ENCODE measurements at regions not wholly inside any gene's neighbourhood (a gene's known extent, or its start where the extent isn't known, plus 50 kb on each side); places are given as distances from the start of the nearest gene placed in this dataset.

DNA sequence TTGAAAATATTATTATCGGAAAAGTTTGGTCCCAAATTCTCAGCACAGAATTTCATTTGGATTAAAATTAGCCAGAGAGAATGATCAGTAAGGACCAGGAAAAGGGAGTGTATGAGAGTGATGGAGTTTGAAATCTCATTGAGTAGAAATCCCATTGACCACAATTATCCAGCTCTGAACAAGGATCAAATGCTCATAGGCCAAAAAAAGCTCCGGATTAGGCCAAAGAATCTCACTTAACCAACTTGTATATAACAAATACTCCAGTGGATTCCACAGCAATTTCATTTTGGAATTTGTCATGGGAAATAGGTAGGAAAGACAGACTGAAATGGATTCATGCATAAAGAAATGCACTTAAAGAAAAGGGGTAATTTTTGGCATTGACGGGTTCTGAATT lies 83.9 kb upstream of the SORBS2 start:
- Histone ChIP-seq H3K36me3 (ENCODE audit: low read depth) (no peaks in the 10 kb centered on the region), H2AFZ (no peak overlapping the region), H3K9me3 (ENCODE audit: low read depth) (no peaks in the 10 kb centered on the region), H3K9ac (no peak overlapping the region), H3K27ac (no peak overlapping the region), H3F3A (ENCODE audit: insufficient read depth) (no peaks in the 10 kb centered on the region), H3K4me1 (ENCODE audit: insufficient read depth) (no peaks in the 10 kb centered on the region), H3K79me2 (ENCODE audit: insufficient read depth) (no peaks in the 10 kb centered on the region), H3K4me2 (ENCODE audit: unreplicated experiment) (no peak overlapping the region), H3K9me2 (ENCODE audit: insufficient read depth) (no peaks in the 10 kb centered on the region), H4K20me1 (ENCODE audit: insufficient read depth) (no peaks in the 10 kb centered on the region), H3K4me3 (no peak overlapping the region), H3K27me3 (replicated peaks; ENCODE audit: insufficient read depth) (peaks cover 7% of the 10 kb centered on the region; the same call in 1 of the 2 replicates)
- WGBS, 2 experiments (ENCODE audit: low coverage in 1 of 2, low lambda C conversion rate in 2 of 2, missing lambda C conversion rate in 2 of 2): 49 to 65% methylated on average over 3 of the region's 3 CpGs
- TF ChIP-seq EZH2 (IDR thresholded peaks at IDR 0.05; ENCODE audit: insufficient read depth, poor library complexity, severe bottlenecking) (no peak), EZH2phosphoT487 (IDR thresholded peaks at IDR 0.05; ENCODE audit: insufficient read depth, low read depth) (no peak)
- no peak for DNase-seq
- in situ Hi-C loops (cut with MboI): no loop called here

DNA sequence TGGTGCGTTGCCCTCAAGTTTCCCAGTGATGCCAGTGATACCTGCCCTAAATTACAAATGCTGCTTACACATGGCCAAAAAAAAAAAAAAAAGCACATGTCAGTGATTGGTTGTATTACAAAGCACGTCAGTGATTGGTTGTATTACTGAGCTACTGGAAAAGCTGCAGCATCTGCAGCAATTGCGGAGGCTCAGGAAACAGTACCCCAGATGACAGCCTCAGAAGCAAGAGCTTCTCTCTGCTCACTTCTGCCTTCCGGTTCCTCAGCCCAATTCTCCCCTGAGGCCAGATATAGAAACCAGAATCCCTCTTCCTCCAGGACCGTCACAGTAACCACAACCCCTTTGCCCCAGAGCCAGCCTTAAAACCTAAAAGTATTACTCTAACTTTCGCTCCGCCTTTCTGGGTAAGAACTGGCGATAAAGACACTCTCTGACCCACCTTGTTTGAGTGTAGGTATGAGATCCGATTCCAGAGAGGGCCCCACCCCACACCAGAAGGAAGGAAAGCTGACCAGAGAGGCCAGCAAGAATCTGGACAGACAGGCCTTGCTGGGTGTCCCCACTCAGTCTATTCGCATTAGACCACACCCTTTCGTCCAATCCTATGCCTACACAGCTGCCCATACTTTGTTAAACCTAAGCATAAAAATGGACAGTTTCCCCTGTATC lies 85.0 kb upstream of the SORBS2 start:
- in situ Hi-C loops (cut with MboI): no loop called here
- H3F3A ChIP-seq (ENCODE audit: insufficient read depth): no peaks in the 10 kb centered on the region
- H3K27me3 ChIP-seq (replicated peaks; ENCODE audit: insufficient read depth): peaks cover 7% of the 10 kb centered on the region; the same call in 1 of the 2 replicates
- H4K20me1 ChIP-seq (ENCODE audit: insufficient read depth): no peaks in the 10 kb centered on the region
- H3K9me2 ChIP-seq (ENCODE audit: insufficient read depth): no peaks in the 10 kb centered on the region
- H3K27ac ChIP-seq: no peak overlapping the region
- no peaks in the 10 kb centered on the region for H3K4me1 ChIP-seq (ENCODE audit: insufficient read depth)
- no peak for TF ChIP-seq EZH2 (IDR thresholded peaks at IDR 0.05; ENCODE audit: insufficient read depth, poor library complexity, severe bottlenecking)
- no peak for TF ChIP-seq EZH2phosphoT487 (IDR thresholded peaks at IDR 0.05; ENCODE audit: insufficient read depth, low read depth)
- H3K36me3 ChIP-seq (ENCODE audit: low read depth): no peaks in the 10 kb centered on the region
- DNase-seq: no peak
- no peaks in the 10 kb centered on the region for H3K79me2 ChIP-seq (ENCODE audit: insufficient read depth)
- WGBS, 2 experiments (ENCODE audit: low coverage in 1 of 2, low lambda C conversion rate in 2 of 2, missing lambda C conversion rate in 2 of 2): 50 to 54% methylated on average over 11 of the region's 11 CpGs
- H2AFZ ChIP-seq: no peak overlapping the region
- no peak overlapping the region for H3K9ac ChIP-seq
- H3K4me3 ChIP-seq: no peak overlapping the region
- no peaks in the 10 kb centered on the region for H3K9me3 ChIP-seq (ENCODE audit: low read depth)
- no peak overlapping the region for H3K4me2 ChIP-seq (ENCODE audit: unreplicated experiment)

DNA sequence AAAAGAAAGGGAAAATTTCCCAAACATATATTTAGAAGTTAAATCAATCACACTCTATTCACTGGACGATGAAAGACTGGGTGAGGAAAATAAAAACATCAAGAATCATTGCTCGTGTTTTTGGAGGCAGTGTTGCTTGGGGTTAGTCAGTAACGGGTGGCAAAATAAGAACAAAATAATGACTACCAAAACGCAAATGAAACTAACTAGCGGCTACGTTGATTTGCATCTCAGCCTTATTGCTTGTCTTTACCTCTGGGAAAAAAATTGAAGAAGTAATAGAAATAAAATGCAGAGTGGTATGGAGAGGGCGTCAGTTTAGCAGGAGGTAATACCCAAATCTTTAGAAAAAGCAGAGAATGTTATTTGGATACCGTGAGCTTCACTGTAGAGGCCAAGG lies 86.4 kb upstream of the SORBS2 start:
- H4K20me1 ChIP-seq (ENCODE audit: insufficient read depth): no peaks in the 10 kb centered on the region
- TF ChIP-seq EZH2 (IDR thresholded peaks at IDR 0.05; ENCODE audit: insufficient read depth, poor library complexity, severe bottlenecking) (no peak), EZH2phosphoT487 (IDR thresholded peaks at IDR 0.05; ENCODE audit: insufficient read depth, low read depth) (no peak)
- H3K9me2 ChIP-seq (ENCODE audit: insufficient read depth): no peaks in the 10 kb centered on the region
- no peaks in the 10 kb centered on the region for H3F3A ChIP-seq (ENCODE audit: insufficient read depth)
- DNase-seq: no peak
- 38 to 47% methylated on average over 8 of the region's 8 CpGs for WGBS, 2 experiments (ENCODE audit: low coverage in 1 of 2, low lambda C conversion rate in 2 of 2, missing lambda C conversion rate in 2 of 2)
- H3K9me3 ChIP-seq (ENCODE audit: low read depth): no peaks in the 10 kb centered on the region
- no peak overlapping the region for H2AFZ ChIP-seq
- H3K4me1 ChIP-seq (ENCODE audit: insufficient read depth): no peaks in the 10 kb centered on the region
- H3K36me3 ChIP-seq (ENCODE audit: low read depth): no peaks in the 10 kb centered on the region
- H3K4me2 ChIP-seq (ENCODE audit: unreplicated experiment): no peak overlapping the region
- no peak overlapping the region for H3K9ac ChIP-seq
- H3K79me2 ChIP-seq (ENCODE audit: insufficient read depth): no peaks in the 10 kb centered on the region
- H3K27me3 ChIP-seq (replicated peaks; ENCODE audit: insufficient read depth): peaks cover 7% of the 10 kb centered on the region; the same call in 1 of the 2 replicates
- in situ Hi-C loops (cut with MboI): no loop called here
- no peak overlapping the region for H3K4me3 ChIP-seq
- no peak overlapping the region for H3K27ac ChIP-seq

DNA sequence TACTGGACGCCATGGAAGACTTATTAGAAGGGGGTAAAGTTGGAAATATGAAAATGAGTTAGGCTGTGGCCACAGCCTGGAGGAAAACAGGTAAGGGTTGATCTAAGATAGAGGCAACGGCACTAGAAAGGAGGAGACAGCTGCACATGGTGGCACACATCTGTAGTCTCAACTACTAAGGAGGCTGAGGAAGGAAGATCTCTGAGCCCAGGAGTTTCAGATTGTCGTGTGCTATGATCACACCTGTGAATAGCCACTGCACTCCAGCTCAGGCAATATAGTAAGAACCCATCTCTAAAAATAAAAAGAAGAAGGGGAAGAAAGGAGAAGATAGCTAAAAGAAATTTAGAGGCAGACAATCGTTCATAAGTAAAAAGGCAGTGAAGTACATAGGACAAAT lies 87.8 kb upstream of the SORBS2 start:
- Histone ChIP-seq H3K4me3 (no peak overlapping the region), H3K4me2 (ENCODE audit: unreplicated experiment) (no peak overlapping the region), H3K79me2 (ENCODE audit: insufficient read depth) (no peaks in the 10 kb centered on the region), H3F3A (ENCODE audit: insufficient read depth) (no peaks in the 10 kb centered on the region), H4K20me1 (ENCODE audit: insufficient read depth) (no peaks in the 10 kb centered on the region), H3K27me3 (replicated peaks; ENCODE audit: insufficient read depth) (peaks cover 7% of the 10 kb centered on the region; the same call in 1 of the 2 replicates), H3K4me1 (ENCODE audit: insufficient read depth) (no peaks in the 10 kb centered on the region), H2AFZ (no peak overlapping the region), H3K36me3 (ENCODE audit: low read depth) (no peaks in the 10 kb centered on the region), H3K9me2 (ENCODE audit: insufficient read depth) (no peaks in the 10 kb centered on the region), H3K9me3 (ENCODE audit: low read depth) (no peaks in the 10 kb centered on the region), H3K9ac (no peak overlapping the region), H3K27ac (no peak overlapping the region)
- WGBS, 2 experiments (ENCODE audit: low coverage in 1 of 2, low lambda C conversion rate in 2 of 2, missing lambda C conversion rate in 2 of 2): 30 to 32% methylated on average over 4 of the region's 4 CpGs
- DNase-seq: no peak
- TF ChIP-seq EZH2phosphoT487 (IDR thresholded peaks at IDR 0.05; ENCODE audit: insufficient read depth, low read depth) (no peak), EZH2 (IDR thresholded peaks at IDR 0.05; ENCODE audit: insufficient read depth, poor library complexity, severe bottlenecking) (no peak)
- in situ Hi-C loops (cut with MboI): no loop called here

All from GM23248 (cell line).